Stimulated activated CD4-positive, alpha-beta T cell treated with anti-CD3 and anti-CD28 coated beads, Interleukin-4, amount 100 ng/mL, for 48 hours (primary cell): ENCODE measurements at regions not wholly inside any gene's neighbourhood (a gene's known extent, or its start where the extent isn't known, plus 50 kb on each side); places are given as distances from the start of the nearest gene placed in this dataset.

Source experiments
- DNase-seq, 2 donors: peaks; one replicate each; pipeline ENCODE4 v3.0.0-alpha.2; 2020; ENCODE audit warnings: low read depth in 2 of 2

DNA sequence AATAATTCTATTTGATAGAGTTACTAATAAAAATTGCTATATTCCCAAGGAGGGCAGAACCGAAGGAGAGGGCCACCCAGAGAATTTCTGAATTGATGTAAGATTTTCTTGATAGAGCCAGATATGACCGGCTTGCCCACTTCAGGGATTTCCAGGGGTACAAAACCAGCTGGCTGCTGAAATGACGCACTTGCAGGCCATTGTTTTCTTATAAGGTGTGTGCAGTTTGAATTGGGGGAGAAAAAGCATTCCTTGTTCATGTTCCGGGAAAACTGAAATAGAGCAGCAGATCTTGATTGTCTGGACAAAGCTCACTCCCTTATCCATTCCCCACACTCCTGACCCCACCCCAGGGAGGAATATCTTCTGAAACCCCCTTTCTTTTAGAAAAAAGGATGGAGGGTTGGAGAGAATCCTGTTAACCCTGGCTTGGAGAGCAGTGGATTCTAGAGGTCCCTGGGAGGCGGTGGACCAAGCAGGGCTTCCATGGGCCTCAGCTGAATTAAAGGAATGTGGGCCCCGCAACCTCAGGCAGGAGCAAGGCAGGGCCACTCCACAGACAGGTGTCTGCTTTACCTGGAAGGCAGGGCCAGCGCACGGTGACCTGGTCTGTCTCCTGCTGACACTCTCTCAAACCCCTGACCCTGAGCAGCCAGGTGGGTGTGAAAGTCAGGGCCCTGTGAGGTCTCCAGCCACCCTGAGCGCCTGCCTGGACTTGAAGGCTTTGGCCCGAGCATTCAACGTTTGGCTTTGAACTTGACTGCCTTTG, 96.4 kb downstream of the TMEM170B start:
- no peak for DNase-seq

DNA sequence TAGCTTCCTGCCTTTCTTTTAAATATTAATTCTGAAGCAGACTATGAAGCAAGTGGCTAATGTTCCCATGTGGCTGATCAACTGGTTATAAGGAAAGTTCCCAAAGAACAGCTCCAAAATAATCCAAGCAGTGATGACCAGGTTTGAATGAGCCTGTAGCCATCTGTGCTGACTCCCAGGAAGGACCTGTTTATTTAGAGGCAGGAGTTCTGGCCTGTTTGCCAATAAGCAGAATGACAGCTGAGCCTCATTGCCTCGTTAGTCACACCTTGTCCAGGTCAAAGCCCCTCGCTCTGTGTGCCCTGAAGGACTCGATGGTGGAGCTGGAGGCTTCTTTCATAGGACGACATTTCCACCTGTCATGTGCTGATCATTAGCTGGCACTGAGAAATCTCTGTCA, 97.4 kb downstream of the TMEM170B start:
- no peak for DNase-seq

DNA sequence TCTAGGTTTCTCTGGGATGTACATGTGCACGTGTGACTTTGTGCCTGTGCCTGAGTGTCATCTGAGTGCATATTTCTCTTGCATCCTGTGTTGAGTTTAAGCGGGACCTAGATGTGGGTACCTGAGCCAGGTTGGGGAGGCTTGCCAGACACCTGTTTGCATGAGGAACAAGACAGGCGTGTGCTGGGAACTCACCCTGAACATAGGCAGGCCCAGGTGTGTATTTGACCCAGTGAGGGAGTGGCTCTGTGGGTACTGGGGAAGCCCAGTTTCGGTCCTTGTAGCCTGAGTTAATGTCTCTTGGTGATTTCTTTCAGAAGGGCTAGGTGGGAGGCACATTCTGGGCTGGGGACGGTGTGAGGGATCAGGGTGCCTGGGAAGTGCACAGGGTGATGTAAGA, 98.6 kb downstream of the TMEM170B start:
- DNase-seq: no peak

DNA sequence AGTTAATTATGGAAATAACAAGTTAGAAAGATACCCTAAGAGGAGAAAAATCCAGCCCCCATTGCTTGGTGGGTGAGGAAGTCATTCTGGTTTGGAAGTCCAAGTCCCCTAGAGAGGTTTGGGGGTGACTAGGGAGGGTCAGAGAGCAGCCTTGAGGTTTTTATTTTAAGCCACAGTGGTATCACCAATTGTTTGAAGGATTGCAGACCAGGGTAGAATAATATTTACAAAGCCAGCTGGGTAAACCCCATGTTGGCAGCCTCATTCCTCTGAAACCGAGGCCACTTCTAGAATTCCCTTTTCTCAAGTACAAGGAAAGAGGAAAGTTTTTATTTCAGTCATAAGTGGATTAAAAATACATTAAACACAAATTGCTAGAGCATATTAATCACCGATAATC, 99.7 kb downstream of the TMEM170B start:
- no peak for DNase-seq

DNA sequence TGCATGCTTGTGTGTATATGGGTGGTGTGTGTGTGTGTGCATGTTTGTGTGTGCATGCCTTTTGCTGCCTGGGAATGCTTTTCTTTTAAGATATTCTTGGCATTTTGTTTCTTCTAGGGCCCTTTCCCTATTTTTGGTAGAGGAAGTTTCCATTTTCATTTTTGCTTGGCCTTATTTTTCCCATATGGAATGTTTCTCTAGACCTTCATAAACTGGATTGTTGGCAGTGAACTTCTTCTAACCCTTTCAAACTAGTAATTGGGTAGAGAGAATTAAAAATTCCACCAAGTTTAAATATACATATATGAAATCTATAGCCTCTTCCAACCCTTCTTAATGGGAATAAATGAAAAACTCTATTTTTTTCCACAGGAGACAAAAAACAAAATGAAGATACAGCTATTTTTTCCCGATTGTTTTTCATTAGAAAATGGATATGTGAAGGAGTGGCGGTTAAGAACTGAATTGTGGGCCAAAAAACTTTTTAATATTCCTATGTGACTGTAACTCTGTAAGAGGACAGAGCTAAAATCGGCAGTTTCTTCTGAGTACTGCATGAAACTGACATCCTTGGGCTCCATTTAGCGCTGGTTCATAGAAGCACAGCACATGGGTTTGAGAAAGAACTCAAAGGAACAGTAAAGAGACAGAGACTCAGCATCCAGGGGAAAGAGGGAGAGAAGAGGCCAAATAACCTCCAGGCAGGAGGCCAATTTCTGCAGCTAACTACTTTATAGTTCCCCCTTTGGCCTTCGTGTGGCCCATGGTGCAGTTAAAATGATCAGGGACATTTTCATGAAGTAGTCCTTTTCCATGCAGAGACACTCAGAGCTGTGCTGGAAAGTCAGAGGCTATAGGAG, 102.1 kb downstream of the TMEM170B start:
- no peak for DNase-seq

DNA sequence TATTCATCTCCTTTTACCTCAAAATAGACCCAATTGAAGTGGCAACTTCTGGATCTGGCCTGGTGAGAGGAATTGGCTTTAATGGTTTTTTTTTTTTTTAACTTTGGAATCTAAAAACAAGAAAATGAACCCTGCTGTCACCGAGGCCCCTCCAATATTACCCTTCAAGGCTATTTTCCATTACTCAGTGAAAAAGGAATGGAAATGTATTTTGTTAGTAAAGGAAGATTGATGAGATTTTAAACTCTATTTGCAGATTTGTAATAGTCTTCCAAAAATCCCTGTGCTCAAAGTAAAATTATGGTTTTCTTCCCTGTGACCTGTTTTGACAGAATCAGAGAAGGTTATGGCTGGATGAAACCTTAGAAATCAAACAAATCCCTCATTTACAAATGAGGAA, 102.9 kb downstream of the TMEM170B start:
- DNase-seq: no peak

- DNase-seq: no peak
These were observed 106.5 kb downstream of the TMEM170B start for GRCh38 chr6:11644071-11644470.

GRCh38 chr6:11644601-11645000, 107.1 kb downstream of the TMEM170B start:
- DNase-seq: no peak

GRCh38 chr6:11645016-11645415, 107.5 kb downstream of the TMEM170B start:
- DNase-seq: no peak

DNA sequence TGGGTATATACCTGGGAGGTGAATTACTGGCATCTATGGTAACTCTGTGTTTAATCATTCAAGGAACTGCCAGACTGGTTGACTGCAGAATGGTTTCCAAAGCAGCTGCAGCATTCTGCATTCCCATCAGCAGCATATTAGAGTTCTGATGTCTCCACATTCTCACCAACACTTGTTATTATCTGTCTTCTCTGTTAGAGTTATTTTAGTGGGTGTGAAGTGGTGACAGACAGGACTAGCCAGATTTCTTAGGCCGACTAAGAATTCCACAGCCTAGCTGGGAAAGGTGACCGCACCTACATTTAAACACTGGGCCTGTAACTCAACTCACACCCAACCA, 110.9 kb downstream of the TMEM170B start:
- DNase-seq: no peak

DNA sequence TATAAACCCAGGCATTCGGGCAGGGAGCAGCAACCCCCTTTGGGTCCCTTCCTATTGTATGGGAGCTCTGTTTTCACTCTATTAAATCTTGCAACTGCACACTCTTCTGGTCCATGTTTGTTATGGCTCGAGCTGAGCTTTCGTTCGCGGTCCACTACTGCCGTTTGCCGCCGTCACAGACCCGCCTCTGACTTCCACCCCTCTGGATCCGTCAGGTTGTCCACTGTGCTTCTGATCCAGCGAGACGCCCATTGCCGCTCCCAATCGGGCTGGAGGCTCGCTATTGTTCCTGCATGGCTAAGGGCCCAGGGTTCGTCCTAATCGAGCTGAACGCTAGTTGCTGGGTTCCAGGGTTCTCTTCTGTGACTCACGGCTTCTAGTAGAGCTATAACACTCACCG, 111.3 kb downstream of the TMEM170B start:
- DNase-seq: no peak

GRCh38 chr6:11650025-11650696, 112.6 kb downstream of the TMEM170B start:
- DNase-seq: no peak

GRCh38 chr6:11650711-11651110, 113.2 kb downstream of the TMEM170B start:
- DNase-seq: no peak

GRCh38 chr6:11653028-11653583, 115.6 kb downstream of the TMEM170B start:
- peak; percentile 16 for DNase-seq

GRCh38 chr6:11654876-11655275, 117.3 kb downstream of the TMEM170B start:
- DNase-seq: no peak

DNA sequence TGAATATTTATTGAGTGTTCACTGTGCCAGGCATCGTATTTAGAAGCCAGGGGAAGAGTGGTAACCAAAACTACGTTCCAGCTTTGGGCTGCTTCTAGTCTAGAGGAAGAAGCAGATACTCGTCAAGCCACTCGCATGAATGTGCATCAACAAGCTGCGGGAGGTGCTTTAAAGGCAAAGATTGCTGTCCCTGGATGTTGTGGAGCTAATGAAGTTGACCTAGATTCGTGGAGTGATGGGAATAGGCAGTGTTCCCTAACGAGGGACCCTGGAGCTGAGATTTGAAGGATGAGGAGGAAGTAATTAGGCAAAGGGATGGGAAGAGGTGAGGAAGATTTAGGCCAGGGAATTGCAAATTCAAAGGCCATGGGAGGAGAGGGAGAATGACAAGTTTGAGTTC, 118.9 kb downstream of the TMEM170B start:
- DNase-seq: no peak

DNA sequence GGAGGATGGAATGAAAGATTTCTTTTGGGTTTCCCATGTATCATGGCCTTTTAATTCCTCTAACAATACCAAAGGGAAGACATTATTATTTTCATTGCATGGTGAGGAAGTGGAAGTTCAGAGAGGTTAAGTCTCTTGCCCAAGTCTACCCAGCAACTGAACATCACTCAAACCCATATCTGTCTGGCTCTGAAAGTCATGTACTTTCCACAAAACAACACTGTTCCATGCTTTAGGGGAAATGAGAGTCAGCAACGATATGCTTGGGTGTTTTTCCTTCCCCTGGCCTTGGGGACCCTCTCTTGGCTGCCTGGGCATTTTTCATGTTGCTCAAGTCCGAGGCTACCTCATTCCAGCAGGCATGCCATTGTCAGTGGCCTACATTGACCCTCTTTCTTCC, 118.8 kb downstream of the ADTRP start:
- DNase-seq: no peak

DNA sequence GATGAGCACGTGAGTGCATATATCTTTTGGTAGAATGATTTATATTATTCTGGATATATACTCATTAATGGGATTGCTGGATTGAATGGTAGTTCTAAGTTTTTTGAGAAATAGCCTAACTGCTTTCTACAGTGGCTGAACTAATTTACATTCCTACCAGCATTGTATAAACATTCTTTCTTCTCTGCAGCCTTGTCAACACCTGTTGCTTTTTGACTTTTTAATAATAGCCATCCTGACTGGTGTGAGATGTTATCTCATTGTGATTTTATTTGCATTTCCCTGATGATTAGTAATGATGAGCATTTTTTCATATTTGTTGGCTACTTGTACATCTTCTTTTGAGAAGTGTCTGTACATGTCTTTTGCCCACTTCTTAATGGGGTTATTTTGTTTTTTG, 116.3 kb downstream of the ADTRP start:
- no peak for DNase-seq

- DNase-seq: no peak
These were observed 115.1 kb downstream of the ADTRP start for GRCh38 chr6:11663519-11663918.
